HG03066 (cell line): ENCODE measurements at regions not wholly inside any gene's neighbourhood (a gene's known extent, or its start where the extent isn't known, plus 50 kb on each side); places are given as distances from the start of the nearest gene placed in this dataset.

ENCODE experiments used
- ATAC-seq: cut with Tn5 transposase; IDR thresholded peaks from one replicate; pipeline ENCODE4 v1.9.1; 2021; ENCODE audit warnings: low read depth; ENCODE audit not compliant: unreplicated experiment

DNA sequence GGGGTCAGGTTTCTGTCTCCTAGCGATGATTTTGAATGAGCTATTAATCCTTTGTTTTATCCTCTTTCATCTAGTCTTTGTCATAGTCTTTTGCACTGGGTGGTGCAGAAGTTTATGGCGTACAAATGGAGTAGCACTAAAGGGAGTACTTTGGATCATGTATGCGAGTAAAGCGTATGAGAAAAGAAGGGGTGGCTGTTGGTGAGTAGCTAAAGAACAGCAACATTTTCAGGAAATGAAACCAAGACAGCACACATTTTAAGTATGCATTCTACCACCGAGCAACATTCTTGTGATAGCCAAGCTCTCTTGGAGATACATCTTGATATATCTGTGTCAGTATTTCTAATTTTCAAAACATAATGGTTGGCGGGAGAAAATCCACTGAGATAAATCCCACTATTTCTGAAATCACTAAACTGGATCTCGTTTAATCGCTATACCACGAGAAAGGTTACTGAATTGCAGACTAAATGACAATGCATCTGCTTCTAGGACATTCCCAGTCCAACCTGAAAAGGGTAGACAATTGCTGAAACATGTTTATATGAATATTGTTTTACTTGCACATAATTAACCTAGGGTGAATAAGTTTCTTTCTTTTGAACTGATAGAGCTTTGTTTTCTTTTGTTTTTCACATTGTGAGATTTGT lies 196.1 kb downstream of the TRIM27 start:
- no peak for ATAC-seq

DNA sequence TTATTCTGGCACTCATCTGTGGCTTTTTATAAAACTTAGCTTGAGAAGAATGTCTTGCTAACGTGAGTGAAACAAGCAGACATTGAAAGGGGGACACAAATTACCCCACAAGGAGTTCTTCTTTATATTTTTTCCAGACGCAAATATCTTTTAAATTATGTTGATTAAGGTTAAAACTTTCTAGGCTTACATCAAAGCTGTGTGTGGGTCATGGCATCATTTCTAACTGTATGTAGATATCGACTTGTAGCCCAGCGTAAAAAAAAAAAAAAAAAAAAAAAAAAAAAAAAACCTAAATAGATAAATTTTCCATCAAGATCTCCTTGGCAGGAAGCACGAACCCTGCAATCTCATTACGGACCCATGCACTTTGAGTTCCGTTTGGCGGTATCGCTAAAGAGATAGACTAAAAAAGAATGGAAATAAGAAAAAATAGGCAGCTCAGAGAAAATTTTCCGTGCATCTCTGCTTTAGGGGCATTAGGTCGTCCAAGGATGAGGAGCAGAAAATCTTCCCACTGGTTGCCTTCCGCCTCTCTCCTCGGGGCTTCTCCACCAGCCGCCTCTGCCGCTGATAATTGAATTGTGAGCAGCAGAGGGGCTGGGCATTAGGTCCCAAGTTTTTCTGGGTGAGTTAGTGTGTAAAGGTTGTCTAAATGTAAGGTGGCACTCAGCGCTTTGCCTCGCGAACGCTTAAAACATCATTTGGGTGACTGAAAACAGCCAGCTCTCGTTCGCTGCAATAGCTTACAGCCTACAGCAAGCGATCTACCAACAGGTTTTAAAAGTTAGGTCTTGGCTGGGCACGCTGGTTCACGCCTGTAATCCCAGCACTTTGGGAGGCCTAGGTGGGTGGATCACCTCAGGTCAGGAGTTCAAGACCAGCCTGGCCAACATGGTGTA lies 194.0 kb downstream of the TRIM27 start:
- ATAC-seq, result no peak

- ATAC-seq, result no peak
Observed at GRCh38 chr6:28732052-28732451, 191.7 kb downstream of the TRIM27 start.

GRCh38 chr6:28734443-28734959 lies 189.3 kb downstream of the TRIM27 start:
- ATAC-seq, result no peak

DNA sequence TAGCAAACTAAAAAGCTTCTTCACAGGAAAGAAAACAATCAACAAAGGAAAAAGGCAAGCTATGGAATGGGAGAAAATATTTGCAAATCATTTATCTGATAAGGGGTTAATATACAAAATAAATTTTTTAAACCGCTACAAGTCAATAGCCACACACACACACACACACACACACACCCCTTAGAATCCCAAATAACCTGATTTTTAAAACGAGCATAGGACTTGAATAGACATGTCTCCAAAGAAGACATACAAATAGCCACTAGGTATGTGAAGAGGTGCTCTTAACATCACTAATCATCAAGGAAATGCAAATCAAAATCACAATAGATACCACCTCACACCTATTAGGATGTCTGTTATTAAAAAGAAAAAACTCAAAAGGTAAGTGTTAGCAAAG lies 187.7 kb downstream of the TRIM27 start:
- ATAC-seq, result no peak

DNA sequence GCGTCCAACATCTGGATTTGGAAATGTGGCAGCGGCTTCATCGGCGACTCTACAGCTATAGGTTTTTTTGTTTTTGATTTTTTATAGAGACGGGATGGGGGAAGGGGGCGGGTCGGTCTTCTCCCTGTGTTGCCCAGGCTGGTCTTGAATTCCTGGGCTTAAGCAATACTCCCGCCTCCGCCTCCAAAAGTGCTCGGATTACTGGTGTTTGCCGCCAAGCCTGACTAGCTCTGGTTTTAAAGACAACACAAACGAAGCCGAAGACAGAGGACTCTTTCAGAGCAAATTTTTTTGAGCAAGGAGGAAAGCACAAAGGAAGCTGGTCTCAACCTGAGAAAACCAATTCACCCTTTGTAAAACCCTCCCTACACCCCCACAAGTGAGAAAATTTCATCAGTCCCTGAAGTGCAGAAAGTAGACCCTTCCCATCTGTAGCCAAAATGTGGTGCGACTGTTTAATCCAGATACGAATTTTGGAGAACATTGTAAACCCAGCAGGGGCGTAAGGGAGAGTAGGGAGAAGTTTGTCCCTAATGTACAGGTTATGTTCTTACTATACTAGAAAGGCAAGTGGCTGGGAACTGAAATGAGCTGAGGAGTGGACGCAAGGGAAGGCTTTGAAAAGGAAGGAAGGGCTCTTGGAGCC lies 185.9 kb downstream of the TRIM27 start:
- no peak for ATAC-seq

- ATAC-seq, result no peak
Observed at GRCh38 chr6:28738396-28738765, 185.4 kb downstream of the TRIM27 start.

DNA sequence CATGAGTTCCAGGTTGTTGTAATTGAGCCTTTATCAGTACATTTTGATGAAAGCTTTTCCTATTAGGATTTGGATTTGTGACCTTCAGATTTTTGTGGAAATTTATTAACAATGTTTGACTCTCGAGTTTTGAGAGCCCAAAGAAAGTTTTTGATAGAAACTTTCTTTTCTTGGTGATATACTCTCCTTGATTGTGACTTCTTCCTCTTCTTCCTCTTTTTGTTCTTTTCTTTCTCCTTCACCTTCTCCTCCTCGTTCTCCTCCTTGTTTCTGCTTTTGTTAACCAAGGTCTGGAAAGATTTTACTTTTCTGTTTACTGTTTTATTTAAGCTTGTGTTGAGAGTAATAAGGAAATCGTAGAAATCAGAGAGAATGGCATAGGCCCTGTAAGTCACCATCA lies 182.4 kb downstream of the TRIM27 start:
- no peak for ATAC-seq

GRCh38 chr6:28742668-28743270 lies 181.0 kb downstream of the TRIM27 start:
- no peak for ATAC-seq

DNA sequence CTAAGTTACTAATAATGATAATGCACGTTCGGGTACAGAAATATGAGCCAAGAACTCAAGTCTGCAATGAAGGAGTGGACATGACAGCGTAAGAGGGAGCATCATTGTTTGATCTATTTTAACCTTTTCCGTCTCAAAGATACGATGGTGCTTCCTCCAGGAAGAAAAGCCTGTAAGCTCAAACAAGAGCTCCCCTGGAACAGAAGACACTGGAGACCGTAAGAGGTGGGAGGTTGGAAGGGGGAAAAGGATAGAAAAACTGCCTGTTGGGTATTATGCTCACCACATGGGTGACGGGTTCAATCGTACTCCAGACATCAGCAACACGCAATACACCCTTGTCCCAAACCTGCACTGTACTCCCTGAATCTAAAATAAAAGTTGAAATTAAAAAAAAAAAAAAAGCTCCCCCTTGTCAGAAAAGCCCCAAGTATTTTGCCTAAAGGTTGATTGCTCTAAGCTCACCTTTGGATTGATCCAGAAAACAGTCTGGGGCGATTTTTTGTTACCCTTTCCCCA lies 180.5 kb downstream of the TRIM27 start:
- ATAC-seq, result no peak

- ATAC-seq, result no peak
Observed at GRCh38 chr6:28747083-28747630, 176.6 kb downstream of the TRIM27 start.

- no peak for ATAC-seq
Observed at GRCh38 chr6:28747631-28748157, 176.1 kb downstream of the TRIM27 start.

DNA sequence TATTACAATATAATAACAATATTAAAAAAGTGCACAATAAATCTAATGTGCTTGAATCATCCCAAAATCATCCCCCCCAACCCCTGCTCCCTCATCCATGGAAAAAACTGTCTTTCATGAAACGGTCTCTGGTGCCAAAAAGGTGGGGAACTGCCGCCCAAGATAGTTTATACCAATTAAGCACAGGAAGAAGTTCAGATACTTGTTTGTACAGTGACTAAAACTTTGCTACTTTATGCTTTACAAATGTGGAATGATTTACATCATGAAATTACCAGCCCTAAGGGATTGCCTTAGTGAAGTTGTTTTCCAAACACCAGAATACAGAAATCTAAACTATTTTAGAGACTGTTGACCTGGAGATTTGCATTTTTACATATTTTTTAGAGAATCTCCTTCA lies 175.6 kb downstream of the TRIM27 start:
- no peak for ATAC-seq

DNA sequence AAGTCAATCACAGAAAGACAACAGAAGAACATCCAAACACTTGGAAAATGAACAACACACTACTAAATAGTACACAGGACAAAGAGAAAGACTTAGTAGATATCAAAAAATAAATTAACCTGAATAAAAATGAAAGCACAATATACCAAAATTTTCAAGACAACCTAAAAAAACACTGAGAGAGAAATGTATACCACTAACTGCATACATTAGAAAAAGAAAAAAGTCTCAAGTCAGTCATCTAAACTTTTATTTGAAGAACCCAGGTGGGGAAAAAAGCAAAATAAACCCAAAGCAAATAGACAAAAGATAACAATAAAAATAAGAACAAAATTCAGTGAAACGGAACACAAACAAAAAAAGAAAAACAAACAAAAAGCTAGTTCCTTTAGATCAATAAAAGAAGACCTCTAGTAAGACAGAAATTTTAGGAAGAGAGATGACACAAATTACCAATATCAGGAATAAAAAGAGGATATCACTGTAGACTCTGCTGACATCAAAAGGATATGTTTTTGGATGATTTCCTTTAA lies 172.8 kb downstream of the TRIM27 start:
- ATAC-seq, result no peak

DNA sequence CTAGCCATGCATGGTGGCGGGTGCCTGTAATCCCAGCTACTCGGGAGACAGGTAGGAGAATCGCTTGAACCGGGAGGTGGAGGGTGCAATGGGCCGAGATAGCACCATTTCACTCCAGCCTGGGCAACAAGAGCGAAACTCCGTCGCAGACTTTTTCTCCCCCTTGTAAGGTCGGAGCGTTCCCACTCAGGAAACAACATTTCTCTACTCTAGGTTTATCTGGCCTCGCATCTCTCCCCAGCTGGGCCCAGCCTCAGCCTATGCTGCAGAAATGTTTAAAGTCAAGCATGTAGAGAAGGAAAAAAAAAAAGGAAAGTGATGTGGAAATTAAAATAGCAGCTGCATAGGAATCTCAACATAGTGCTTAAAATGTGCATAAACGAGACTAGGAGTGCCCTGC lies 172.3 kb downstream of the TRIM27 start:
- ATAC-seq, result no peak

DNA sequence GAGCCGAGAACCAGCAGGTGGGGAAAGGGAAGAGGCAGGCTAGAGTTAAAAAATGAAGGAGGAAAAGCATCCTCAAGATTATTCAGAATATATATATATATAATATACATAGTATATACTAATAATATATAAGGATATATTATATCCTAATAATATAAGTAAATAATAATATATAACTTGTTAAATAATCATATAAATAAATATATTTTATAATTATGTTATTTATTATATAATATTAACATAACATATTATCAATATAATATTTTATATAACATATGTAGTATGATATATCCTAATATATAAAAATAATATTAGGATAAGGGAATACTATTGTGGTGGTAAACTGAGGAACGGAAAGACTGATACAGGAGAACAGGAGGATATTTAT lies 171.8 kb downstream of the TRIM27 start:
- ATAC-seq, result no peak

- ATAC-seq, result no peak
Observed at GRCh38 chr6:28757429-28758045, 166.2 kb downstream of the TRIM27 start.

GRCh38 chr6:28758046-28758817 lies 165.6 kb downstream of the TRIM27 start:
- ATAC-seq, result no peak

GRCh38 chr6:28758818-28759235 lies 165.0 kb downstream of the TRIM27 start:
- no peak for ATAC-seq
